ENCODE measurements at regions not wholly inside any gene's neighbourhood (a gene's known extent, or its start where the extent isn't known, plus 50 kb on each side); places are given as distances from the start of the nearest gene placed in this dataset.

DNA sequence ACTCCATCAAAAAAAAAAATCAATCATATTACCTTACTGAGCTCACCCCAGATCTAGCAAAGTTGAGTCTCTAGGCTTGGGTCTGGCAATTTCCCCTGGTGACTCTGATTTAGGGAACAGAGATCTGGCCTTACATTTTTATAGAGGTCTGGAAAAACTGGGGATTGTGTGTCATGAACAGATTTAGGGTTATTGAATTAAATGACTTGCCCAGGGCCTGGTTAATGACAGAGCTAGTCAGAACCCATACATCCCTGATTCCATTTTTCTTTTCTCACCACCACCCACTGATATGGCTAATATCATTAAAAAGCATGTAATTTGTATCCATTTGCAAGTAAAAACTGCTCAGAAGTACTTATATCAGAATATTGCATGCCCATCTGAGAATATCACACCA, 163.4 kb upstream of the OGFRL1 start:
- ATAC-seq (no peak), DNase-seq (no peak)
- Histone ChIP-seq H3K4me3 (no peak overlapping the region), H3K36me3 (ENCODE audit: low read depth) (no peaks in the 10 kb centered on the region), H3K4me1 (ENCODE audit: low read depth) (no peaks in the 10 kb centered on the region), H3K9me3 (no peaks in the 10 kb centered on the region)
- intact Hi-C loops (cut with DNase I, micrococcal nuclease): no loop called here
- no peak for TF ChIP-seq CTCF (IDR thresholded peaks at IDR 0.05)

- intact Hi-C loops (cut with DNase I, micrococcal nuclease): no loop called here
- Histone ChIP-seq H3K4me1 (ENCODE audit: low read depth) (no peaks in the 10 kb centered on the region), H3K36me3 (ENCODE audit: low read depth) (no peaks in the 10 kb centered on the region), H3K4me3 (no peak overlapping the region), H3K9me3 (no peaks in the 10 kb centered on the region)
- no peak for TF ChIP-seq CTCF (IDR thresholded peaks at IDR 0.05)
- DNase-seq: no peak
- no peak for ATAC-seq
Measured at GRCh38 chr6:71126506-71126905, 162.1 kb upstream of the OGFRL1 start.

- intact Hi-C loops (cut with DNase I, micrococcal nuclease): no loop called here
- no peak for TF ChIP-seq CTCF (IDR thresholded peaks at IDR 0.05)
Measured at GRCh38 chr6:71127374-71127773, 161.2 kb upstream of the OGFRL1 start.

GRCh38 chr6:71130277-71130676, 158.3 kb upstream of the OGFRL1 start:
- Histone ChIP-seq H3K36me3 (ENCODE audit: low read depth) (no peaks in the 10 kb centered on the region), H3K4me3 (no peak overlapping the region), H3K9me3 (no peaks in the 10 kb centered on the region), H3K4me1 (ENCODE audit: low read depth) (no peaks in the 10 kb centered on the region)
- no peak for TF ChIP-seq CTCF (IDR thresholded peaks at IDR 0.05)
- intact Hi-C loops (cut with DNase I, micrococcal nuclease): no loop called here
- no peak for ATAC-seq
- DNase-seq: no peak

More at GRCh38 chr6:71127374-71127773, 161.2 kb upstream of the OGFRL1 start:
- Histone ChIP-seq H3K9me3 (no peaks in the 10 kb centered on the region), H3K36me3 (ENCODE audit: low read depth) (no peaks in the 10 kb centered on the region), H3K4me3 (no peak overlapping the region), H3K4me1 (ENCODE audit: low read depth) (no peaks in the 10 kb centered on the region)
- ATAC-seq: no peak
- DNase-seq: no peak

DNA sequence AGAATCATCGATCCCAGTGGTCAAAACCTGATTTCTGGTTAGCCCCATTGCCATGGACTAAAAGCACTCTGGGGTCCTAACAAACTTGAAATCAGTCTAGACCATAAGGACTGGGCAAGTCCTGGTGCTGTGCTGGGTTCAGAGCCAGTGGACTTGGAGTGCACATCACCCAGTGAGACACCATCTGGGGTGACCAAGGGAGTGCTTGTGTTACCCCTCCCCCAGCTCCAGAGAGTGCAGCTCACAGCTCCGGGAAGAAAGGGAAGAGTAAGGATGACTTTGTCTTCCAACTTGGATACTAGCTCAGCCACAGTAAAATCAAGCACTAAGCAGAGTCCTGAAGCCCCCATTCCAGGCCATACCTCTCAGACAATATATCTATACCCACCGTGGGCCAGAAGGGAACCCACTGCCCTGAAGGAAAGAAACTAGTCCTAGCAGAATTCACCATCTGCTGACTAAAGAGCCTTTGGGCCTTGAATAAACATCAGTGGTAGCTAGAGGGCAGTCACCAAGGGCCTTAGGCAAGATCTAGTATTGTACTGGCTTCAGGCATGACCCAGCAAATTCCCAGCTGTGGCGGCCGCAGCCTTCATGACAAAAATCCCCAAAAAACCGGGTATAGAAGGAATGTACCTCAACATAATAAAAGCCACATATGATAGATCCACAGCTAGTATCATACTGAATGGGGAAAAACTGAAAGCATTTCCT, 153.5 kb upstream of the OGFRL1 start:
- H3K9me3 ChIP-seq: no peaks in the 10 kb centered on the region
- H3K4me1 ChIP-seq (ENCODE audit: low read depth): no peaks in the 10 kb centered on the region
- intact Hi-C loops (cut with DNase I, micrococcal nuclease): no loop called here
- no peaks in the 10 kb centered on the region for H3K36me3 ChIP-seq (ENCODE audit: low read depth)
- no peak for TF ChIP-seq CTCF (IDR thresholded peaks at IDR 0.05)
- no peak for ATAC-seq
- DNase-seq: no peak
- H3K4me3 ChIP-seq: no peak overlapping the region

DNA sequence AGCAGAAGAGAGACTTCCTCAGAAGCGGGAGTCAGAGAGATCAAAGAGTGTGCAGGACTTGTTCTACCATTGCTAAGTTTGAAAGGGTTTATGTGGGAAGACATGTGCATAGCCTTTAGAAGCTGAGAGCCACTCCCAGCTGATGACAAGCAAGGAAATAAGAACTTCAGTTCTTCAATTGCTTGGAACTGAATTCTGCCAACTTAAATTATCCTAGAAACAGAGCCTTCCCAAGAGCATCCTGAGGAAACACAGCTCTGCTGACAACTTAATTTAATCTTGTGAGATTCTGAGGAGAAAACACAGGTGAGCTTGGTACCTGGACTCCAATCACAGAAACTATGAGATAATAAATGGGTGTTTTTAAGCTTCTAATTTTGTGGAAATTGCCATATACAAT, 150.6 kb upstream of the OGFRL1 start:
- intact Hi-C loops (cut with DNase I, micrococcal nuclease): no loop called here
- TF ChIP-seq CTCF (IDR thresholded peaks at IDR 0.05): no peak
- H3K36me3 ChIP-seq (ENCODE audit: low read depth): no peaks in the 10 kb centered on the region
- ATAC-seq (no peak), DNase-seq (no peak)
- H3K9me3 ChIP-seq: no peaks in the 10 kb centered on the region
- no peak overlapping the region for H3K4me3 ChIP-seq
- H3K4me1 ChIP-seq (ENCODE audit: low read depth): no peaks in the 10 kb centered on the region

Measured in mucosa of descending colon (tissue), 3 donors.